ENCODE measurements at regions not wholly inside any gene's neighbourhood (a gene's known extent, or its start where the extent isn't known, plus 50 kb on each side); places are given as distances from the start of the nearest gene placed in this dataset.

- no peak for TF ChIP-seq CTCF (IDR thresholded peaks at IDR 0.05; ENCODE audit: extremely low read depth in 1 of 2, insufficient read depth in 1 of 2, low read depth in 1 of 2, low read length in 2 of 2)
- no peak for TF ChIP-seq EZH2 (IDR thresholded peaks at IDR 0.05; ENCODE audit: borderline replicate concordance, low read depth, low read length, severe bottlenecking)
Observed at GRCh38 chr5:156256642-156257041, 70.3 kb upstream of the SGCD start.

All from endothelial cell of umbilical vein (primary cell).